Inflammatory macrophage treated with lipopolysaccharide for 1 hour (primary cell): ENCODE measurements at regions not wholly inside any gene's neighbourhood (a gene's known extent, or its start where the extent isn't known, plus 50 kb on each side); places are given as distances from the start of the nearest gene placed in this dataset.
A peak's percentile ranks its signal among the peaks of the same experiment; 100 is the strongest.

Experiments
- DNase-seq, 2 donors: peaks; one replicate each; pipeline ENCODE4 v3.0.0-alpha.2; 2020 to 2022

DNA sequence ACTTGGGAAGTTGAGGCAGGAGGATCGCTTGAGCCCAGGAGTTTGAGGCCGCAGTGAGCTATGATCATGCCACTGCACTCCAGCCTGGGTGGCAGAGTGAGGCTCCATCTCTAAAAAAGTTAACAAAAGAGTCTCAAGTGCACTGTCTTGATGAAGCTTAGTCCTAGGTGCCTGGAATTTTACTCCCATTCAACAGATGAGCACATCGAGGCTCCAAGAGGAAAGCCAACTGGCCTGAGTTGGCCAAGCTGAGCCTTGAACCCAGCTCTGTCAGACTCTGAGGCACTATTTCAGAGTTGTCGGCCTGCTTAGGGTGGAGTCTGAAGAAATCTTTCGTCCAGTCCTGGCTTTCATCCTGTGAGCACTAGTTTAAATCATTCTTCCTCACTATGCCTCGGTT is 98.1 kb upstream of the MAP1LC3B2 start:
- DNase-seq: no peak

DNA sequence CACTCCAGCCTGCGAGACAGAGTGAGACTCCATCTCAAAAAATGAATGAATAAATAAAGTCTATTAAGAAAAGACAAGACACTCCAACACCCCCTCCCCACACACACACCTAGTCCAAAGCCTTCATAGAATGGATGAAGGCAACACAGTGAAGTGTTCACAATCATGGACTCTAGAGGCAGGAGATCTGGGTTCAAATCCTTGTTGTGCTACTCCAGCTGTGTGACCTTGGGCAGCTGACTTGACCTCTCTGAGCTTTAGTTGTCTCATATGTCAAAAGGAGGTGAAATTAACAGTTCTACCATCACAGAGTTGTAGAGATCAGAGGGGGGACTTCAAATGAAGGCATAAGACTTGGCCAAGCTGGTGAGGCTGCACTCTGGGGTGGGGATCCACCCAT is 95.8 kb upstream of the MAP1LC3B2 start:
- no peak for DNase-seq

DNA sequence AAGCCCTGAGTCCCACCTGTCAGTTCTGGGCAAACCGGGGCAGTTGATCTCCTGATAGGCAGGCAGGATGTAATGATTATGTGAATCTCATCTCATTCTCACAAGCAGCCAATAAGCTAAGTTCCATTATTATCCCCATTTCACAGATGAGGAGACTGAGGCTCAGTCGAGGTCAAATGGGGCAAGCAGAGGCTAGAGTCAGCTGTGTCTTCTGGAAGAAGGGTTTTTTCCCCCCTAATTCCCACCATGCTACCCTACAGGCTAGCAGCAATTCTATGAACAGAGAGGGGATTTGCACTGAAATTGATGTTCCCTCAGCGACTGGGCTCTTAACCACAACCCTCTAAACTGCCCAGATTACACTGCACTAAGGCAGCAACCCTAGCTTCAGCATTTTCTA is 93.8 kb upstream of the MAP1LC3B2 start:
- DNase-seq: no peak

DNA sequence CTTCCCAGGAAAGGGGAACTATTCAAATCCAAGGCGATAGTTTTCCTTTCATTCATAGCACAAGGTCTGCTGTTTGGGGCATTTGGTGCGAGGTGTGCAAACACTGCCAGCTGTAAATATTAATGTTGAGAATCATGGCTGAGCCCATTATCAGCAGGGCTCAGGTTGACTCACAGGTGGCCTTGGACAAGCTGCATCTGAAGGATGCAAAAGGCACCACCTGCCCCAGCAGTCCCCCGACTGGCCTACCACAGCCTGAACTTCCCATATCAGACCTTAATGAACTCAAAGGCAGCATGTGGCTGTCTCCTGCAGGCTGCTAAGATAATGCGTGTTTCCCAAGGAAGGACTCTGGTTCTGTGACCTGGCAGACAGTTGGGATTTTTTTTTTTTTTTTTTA is 93.3 kb upstream of the MAP1LC3B2 start:
- no peak for DNase-seq

DNA sequence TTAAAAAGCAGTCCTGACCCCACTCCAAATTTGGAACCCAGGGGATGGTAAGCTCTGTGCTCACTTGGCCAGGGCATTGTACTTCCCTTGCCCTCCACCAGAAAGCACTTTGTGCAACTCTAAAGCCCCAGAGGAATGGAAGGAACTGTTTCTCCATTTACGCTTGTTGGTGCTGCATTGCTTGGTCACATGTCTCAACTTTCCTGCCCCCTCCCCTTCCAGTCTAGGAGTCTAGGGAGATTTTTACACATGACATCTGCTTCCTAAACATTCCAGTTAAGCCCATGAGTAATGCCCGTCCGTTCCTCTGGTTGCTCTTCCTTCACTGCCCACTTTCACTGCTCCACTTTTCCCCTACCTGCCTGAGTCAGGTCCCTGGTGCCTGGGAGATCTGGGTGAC is 92.6 kb upstream of the MAP1LC3B2 start:
- no peak for DNase-seq

DNA sequence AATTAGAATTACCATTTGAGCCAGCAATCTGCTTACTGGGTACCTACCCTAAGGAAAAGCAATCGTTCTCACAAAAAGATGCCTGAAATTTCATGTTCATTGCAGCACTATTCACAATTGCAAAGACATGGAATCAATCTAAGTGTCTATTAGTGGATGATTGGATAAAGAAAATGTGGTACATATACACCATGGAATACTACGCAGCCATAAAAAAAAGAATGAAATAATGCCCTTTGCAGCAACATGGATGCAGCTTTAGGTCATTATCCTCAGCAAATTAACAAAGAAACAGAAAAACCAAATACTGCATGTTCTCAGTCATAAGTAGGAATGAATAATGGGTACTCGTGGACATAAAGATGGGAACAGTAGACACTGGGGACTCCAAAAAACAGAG is 89.8 kb upstream of the MAP1LC3B2 start:
- no peak for DNase-seq

DNA sequence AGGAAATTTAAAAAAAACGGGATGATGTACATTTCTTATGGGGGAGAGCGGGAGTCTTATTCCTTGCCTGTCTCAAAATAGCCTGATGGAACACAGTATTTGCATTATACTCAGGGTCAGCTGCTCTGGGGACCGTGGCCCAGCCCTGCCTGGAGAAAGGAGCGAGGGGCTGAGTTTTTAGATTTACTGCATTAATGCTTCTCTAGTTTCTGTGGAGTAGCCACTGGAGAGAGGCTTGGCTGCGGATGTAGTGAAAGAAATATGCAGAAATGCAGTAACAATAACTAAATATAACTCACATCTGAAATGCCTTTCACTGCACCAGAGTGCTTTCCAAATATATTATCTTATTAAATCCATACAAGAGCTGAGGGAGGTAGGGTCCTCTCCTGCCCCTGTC is 87.6 kb upstream of the MAP1LC3B2 start:
- no peak for DNase-seq

DNA sequence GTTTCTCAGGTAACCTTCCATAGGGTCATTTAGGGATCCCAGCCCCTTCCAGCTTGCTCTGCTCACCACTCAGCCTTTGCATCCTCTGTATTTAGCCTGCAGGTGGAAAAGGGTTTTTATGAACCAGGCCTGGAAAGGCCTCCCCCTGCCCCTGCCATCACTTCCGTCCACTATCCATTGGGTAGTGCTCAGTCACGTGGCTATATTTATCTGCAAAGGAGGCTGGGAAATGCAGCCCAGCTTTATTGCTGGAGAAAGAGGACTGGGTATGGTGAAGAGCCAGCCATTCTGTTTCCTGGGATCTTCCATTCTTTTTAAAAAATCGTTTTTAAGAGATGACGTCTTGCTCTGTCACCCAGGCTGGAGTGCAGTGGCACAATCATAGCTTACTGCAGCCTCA is 87.0 kb upstream of the MAP1LC3B2 start:
- DNase-seq: no peak

DNA sequence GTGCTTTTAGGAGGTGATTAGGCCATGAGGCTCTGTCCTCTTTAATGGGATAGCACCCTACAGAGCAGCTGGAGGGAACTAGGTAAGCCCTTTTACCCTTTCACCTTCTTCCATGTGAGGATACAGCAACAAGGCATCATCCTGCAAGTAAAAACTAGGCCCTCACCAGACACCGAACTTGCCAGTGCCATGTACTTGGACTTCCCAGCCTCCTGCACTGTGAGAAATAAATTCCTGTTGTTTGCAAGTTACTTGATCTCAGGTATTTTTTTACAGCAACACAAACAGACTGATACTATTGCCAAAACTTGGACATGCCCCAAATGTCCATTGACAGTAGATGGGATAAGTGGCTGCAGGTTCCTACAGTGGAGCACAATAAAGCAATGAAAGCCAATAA is 85.8 kb upstream of the MAP1LC3B2 start:
- DNase-seq: no peak

DNA sequence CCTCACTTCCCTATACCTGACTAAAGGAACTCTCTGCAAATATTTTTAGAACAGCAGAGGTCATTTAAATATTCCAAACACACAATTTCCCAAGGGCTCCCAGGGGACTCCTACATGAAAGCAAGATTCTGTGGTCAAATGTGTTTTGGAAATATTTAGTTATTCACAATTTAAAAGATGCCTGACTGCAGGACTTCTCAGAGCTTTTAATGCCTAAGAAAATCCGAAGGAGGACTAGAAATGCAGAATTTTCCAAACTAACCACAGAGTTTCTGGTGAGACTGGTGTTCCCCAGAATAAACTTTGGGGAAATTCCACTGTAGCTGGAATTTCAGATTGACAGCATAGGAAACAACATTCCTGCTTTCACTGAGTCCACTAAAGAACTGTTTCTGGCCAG is 84.8 kb upstream of the MAP1LC3B2 start:
- DNase-seq: peak; percentile 62 to 83

DNA sequence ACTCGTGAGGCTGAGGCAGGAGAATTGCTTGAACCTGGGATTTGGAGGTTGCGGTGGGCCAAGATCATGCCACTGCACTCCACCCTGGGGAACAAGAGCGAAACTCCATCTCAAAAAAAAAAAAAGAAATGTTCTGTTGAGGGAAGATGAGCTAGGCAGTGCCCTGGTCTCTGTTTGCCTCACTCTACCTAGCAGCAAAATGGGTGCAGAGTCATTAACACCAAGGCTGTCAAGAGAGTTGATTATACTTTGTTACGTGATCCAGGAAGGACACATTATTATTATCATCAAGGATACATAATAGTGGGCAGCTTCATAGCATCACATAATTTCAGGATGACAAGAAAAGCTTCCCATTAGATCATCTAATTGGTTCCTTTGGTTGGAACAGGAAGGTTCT is 84.3 kb upstream of the MAP1LC3B2 start:
- DNase-seq: no peak

DNA sequence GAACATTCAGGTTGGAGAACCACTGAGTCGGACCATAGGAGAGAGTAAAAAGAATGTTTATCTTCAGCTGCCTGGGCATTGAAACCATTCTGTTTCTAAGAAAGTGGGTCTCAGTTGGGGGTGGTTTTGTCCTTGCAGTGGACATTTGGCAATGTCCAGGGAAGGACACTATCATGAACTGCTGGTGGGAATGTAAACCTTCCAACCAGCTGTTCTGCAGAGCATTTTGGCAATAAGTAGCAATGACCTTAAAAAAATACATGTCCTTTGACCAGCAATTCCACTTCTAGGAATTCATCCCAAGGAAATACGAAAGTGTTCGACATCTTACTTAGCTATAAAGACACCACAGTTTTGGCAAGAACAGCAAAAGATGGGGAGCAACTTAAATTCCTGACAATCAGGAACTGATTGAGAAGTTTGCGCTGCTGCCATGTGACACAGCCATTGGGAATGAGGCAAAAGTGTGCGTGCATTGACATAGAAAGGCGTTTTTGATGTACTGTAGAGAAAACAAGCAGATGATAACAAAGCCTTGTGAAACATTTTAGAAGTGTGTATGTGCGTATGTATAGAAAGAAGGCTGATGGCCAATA is 82.9 kb upstream of the MAP1LC3B2 start:
- no peak for DNase-seq

DNA sequence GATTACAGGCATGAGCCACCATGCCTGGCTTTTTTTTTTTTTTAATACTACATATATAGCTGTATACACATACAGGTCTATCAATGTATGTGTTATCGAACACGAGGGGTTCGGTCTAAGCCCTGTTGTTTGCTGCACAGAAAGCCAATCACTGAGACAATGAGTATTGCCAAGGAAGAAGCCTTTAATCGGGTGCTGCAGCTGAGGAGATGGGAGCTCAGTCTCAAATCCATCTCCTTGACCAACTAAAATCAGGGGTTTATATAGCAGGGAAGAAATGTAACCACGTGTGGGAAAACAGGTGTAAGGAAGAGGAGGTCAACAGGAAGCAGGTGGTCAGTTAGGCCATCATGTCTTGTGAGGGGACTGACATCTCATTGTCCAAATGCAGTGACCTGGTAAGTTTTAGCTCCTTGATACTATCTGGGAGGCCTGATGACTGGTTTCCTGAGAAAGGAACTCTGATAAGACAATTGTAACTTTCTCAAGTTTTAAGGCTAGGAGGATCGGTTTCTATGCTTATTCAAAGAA is 80.9 kb upstream of the MAP1LC3B2 start:
- DNase-seq: no peak

DNA sequence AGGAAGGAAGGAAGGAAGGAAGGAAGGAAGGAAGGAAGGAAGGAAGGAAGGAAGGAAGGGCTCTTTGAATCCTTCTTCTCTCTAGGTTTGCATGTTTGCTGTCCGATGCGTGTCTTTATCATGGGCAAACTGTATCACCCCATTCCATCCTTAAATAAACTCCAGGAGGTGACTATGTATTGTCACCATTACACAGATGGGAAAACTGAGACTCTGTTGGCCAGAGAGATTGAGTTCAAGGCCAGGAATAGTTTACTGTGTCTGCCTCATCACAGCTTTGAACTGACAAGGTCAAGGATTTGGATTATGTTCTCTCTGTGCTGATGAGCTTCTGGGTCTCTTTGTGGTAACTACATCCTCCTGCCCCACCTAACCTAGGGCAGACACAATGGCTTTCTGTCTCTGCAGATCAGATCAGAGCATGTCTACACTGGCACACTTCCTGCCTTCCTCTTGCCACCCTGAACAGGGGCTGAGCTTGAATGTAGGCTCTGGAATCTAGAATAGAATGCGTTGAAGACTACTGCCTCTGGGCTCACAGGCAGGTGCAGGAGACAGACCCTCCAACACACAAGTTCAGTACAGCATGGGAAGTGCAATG is 78.9 kb upstream of the MAP1LC3B2 start:
- no peak for DNase-seq

DNA sequence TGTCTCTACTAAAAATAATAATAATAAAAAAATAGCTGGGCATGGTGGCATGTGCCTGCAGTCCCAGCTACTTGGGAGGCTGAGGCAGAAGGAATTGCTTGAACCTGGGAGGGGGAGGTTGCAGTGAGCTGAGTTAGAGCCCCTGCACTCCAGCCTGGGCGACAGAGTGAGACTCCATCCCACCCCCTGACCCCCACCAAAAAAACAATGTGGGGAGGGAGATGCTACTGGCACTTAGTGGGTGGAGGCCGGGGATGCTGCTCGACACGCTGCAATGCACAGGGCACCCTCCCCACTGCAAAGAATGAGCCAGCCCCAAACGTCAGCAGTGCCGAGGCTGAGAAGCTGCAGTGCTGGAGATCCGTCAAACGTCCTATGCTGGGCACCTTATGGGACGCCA is 77.5 kb upstream of the MAP1LC3B2 start:
- no peak for DNase-seq

DNA sequence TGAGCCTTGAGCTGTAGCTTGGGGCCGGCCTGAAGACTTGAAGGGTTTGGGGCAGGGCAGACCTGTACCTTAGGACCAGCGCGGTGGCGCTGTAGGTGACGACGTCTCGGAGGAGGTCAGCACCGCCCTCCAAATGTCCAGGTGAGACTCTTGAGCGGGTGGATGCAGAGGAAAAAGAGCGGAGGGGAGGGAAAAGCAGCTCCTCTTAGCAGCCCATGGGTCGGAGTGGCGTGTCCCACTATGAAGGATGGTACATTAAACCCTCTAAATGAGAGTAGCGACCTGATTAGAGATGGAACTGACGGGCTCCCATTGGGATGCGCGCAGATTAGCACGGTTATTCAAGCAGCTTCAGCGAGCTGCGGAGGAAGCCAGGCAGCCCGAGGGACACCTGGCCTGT is 77.0 kb upstream of the MAP1LC3B2 start:
- no peak for DNase-seq

DNA sequence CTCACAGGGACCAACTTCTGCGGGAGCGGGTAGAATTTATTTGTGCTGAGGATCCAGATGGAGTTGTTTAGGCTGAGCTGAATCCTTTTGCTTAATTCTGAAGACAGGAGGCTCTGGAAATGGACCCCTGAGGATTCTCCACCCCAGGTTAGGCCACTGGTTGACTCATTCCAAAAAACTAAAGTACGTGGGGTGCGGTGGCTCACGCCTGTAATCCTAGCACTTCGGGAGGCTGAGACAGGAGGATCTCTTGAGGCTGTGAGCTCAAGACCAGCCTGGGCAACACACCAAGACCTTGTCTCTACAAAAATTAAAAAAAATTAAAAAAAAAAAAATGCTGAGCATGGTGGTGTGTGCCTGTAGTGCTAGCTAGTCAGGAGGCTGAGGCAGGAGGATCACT is 76.3 kb upstream of the MAP1LC3B2 start:
- DNase-seq: no peak

DNA sequence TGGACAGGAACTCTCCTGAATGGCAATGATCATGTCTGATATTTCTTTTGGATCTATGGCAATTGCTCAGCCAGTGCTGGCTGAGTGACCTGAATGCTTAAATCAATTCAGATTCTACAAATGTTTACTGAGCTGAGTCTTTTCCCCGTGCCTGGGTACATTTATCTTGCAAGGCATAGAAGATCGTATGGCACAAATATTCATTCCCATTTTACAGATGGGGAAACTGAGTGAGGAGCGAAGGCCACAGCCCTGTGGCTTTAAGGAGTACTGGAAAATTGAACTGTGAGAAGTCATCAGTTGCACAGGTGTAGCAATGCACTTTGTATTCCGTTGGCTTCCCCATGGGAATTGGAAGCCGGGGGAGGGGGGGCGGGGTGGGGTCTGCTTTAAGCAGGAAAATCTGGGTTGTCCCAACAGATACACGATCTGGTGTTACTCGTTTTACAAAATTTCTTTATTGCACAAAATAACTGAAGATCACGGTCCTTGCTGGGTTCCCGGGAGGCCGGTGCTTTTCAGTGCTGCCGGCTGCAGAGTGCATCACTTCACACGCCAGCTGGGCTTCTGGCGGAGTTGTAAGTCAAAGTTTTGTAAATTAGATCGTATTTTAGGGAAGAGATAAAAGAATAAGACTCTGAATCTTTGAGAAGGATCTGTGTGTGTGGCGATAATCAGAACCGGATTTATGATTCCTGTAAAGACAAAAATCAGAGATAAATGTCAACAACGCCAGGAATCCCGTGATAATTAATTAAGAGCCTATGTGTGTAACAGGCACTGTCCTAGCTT is 75.0 kb upstream of the MAP1LC3B2 start:
- no peak for DNase-seq

DNA sequence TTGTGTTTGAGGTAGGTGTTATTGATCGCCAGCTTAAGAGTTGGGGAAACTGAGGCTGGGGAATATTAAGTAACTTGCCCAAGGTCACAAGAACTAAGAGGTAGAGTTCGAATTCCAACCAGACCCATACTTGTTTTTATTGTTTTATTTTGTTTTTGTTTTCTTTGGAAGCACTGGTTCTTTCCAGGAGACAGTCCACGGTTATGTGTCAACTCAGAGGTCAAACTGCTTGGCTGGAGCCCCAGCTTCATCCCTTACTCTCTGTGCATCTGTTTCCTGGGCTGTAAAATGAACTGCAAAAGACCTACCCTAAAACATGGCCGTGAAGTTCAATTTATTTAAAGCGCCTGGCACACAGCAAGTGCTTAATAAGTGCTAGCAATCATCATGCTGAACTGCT is 74.4 kb upstream of the MAP1LC3B2 start:
- DNase-seq: no peak

DNA sequence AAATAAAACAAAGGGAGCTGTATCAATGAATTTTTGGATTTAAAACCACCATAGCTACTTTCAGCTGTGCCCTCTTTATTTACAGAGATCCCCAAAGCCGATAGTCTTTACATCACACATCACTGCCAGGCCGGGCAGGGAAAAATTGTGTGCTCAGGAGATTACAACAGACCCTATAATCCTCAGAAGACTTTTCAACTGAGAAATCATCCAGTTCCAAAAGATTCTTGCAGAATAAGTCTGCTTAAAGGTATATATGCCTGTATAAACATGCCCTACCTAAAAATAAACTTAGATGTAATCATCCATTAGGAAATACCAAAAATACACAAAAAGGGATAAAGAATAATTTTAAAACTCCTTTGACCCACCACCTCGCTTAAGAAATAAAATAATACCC is 70.1 kb upstream of the MAP1LC3B2 start:
- no peak for DNase-seq

DNA sequence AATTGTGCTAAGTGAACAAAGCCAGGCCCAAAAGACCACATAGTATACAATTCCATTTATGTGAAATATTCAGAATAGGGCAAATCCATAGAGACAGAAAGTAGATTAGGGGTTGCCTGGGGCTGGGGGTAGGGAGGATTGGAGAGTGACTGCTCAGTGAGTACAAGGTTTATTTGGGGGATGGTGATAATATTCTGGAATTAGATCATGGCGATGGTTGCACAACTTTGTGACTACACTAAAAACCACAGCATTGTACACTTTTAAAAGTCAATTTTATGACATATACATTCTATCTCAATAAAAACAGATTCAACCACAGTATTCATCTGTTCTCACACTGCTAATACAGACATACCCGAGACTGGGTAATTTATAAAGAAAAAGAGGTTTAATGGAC is 68.7 kb upstream of the MAP1LC3B2 start:
- peak; percentile 58 to 61 for DNase-seq

DNA sequence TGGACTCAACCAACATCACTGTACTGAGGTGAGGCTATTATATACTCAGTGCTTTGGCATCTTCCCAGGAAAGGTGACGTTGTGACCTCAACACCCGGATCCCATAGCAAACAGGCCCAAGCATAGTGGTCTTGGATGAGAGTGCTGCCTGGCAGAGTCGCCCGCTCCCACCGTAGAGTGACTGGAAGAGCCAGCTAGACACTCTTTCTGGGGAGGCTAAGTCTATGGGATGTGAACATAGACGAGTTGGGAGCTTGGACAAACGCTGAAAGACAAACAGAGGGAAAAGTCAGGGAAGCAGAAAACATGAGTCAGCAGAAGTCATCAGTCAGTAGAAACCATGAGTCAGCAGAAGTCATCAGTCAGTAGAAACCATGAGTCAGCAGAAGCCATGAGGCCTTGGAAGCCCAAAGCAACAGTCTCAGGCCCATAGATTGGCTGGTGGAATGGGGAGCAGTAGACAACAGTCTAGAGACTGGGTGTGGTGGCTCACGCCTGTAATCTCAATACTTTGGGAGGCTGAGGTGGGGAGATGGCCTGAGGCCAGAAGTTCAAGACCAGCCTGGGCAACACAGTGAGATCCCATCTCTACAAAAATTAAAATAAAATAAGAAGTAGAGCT is 66.4 kb upstream of the MAP1LC3B2 start:
- DNase-seq: peak in 1 of 2 donors; percentile 22

DNA sequence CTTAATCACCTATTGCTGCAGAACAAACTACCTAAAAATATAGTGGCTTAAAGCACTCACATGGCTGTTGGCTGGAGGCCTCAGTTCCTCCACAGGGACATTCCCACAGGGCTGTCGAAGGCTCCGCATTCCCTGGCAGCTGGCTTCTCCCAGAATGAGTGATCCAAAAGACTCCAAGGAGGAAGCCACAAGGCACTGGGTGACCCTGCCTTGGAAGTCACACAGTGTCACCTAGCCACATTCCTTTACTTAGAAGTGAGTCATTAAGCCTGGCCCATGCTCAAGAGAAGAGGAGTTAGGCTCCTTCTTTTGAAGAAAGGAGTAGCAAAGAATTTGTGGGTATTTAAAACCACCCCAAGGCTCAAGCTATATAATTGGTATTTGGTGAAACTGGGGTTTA is 63.9 kb upstream of the MAP1LC3B2 start:
- DNase-seq: no peak

DNA sequence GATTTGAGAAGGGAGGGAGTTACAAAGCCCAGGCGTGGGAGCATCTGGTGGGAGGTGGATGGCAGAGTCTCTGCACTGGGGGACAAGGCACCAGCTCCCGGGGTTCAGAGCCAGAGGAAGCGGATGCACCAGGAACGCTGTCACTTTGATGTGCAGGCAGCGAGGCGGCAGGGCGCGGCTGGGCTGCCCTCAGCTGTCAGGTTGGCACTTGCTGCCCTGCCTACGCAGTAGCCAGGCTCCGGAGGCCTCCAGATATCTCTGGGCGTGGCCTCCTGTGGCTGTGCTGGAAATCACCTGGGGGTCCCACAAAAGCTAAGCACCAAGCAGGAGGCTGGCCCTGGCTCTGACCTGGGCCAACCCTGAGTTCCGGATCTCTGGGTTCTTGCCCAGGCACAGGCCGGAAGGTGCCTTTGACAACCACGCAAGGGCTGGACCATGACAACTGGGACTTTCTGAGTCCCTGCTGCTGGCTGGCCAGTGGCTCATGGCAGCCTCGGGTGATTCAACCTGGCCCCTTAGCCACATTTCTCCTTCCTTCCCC is 62.1 kb upstream of the MAP1LC3B2 start:
- no peak for DNase-seq
